Upper lobe of left lung (tissue), 6 donors: ENCODE measurements at regions not wholly inside any gene's neighbourhood (a gene's known extent, or its start where the extent isn't known, plus 50 kb on each side); places are given as distances from the start of the nearest gene placed in this dataset.

Experiments used
- ATAC-seq, 2 donors: fragments of 200-7000 bp; cut with Tn5 transposase; one replicate each; pipeline ENCODE4 v1.9.1; 2022; ENCODE audit warnings: mild to moderate bottlenecking in 2 of 2, moderate library complexity in 2 of 2; ENCODE audit not compliant: low FRiP score in 2 of 2
- DNase-seq, 2 donors: peaks; one replicate each; pipeline ENCODE4 v3.0.0-alpha.2; 2019 to 2020
- H3K27ac ChIP-seq, 4 donors: fragments of 200-600 bp; sonication (generic); one replicate each; pipeline ENCODE4 v1.5.1; 2016 to 2019
- H3K27me3 ChIP-seq, 4 donors: fragments of 200-600 bp; sonication (generic); one replicate each; pipeline ENCODE4 v1.5.1; 2017 to 2019
- H3K36me3 ChIP-seq, 4 donors: fragments of 200-600 bp; sonication (generic); one replicate each; pipeline ENCODE4 v1.5.1; 2016 to 2019
- H3K4me1 ChIP-seq, 4 donors: fragments of 200-600 bp; sonication (generic); one replicate each; pipeline ENCODE4 v1.5.1; 2018 to 2019
- H3K4me3 ChIP-seq, 4 donors: fragments of 200-600 bp; sonication (generic); one replicate each; pipeline ENCODE4 v1.5.1; 2017 to 2019; ENCODE audit warnings: mild to moderate bottlenecking in 2 of 4, moderate library complexity in 1 of 4
- H3K9me3 ChIP-seq, 4 donors: fragments of 200-600 bp; sonication (generic); one replicate each; pipeline ENCODE4 v1.5.1; 2018 to 2019
- CTCF ChIP-seq, 6 experiments: fragments of 450-650 bp in 4 of 6; fragments of 200-600 bp in 2 of 6; sonication (generic) in 2 of 6; IDR thresholded peaks; one replicate each; pipeline ENCODE4 v1.5.1; 2016 to 2019; ENCODE audit warnings: antibody characterized with exemption in 6 of 6
- EP300 ChIP-seq, 4 donors: sonication (generic); formaldehyde crosslinking; IDR thresholded peaks; one replicate each; pipeline ENCODE4 v1.5.1; 2017; ENCODE audit warnings: antibody characterized with exemption in 4 of 4, control low read depth in 2 of 4
- POLR2A ChIP-seq, 4 donors: fragments of 450-650 bp; IDR thresholded peaks; one replicate each; pipeline ENCODE4 v1.5.1; 2016 to 2017; ENCODE audit warnings: antibody characterized with exemption in 4 of 4, mild to moderate bottlenecking in 2 of 4
- POLR2AphosphoS5 ChIP-seq, 2 donors: sonication (generic); formaldehyde crosslinking; IDR thresholded peaks; one replicate each; pipeline ENCODE4 v1.5.1; 2017; ENCODE audit warnings: antibody characterized with exemption in 2 of 2
- WGBS, 2 donors: methylation state at CpG; one replicate each; pipeline ENCODE4 v1.1.5; 2017 to 2018; 5-methylcytosine and 5-hydroxymethylcytosine counted together
- donor health status: DM: no; HTN: no; CAD: no; lungs with moderate emphysema.
- donor health status: DM: no; HTN: yes; CAD: no; lungs with severe emphysema.

DNA sequence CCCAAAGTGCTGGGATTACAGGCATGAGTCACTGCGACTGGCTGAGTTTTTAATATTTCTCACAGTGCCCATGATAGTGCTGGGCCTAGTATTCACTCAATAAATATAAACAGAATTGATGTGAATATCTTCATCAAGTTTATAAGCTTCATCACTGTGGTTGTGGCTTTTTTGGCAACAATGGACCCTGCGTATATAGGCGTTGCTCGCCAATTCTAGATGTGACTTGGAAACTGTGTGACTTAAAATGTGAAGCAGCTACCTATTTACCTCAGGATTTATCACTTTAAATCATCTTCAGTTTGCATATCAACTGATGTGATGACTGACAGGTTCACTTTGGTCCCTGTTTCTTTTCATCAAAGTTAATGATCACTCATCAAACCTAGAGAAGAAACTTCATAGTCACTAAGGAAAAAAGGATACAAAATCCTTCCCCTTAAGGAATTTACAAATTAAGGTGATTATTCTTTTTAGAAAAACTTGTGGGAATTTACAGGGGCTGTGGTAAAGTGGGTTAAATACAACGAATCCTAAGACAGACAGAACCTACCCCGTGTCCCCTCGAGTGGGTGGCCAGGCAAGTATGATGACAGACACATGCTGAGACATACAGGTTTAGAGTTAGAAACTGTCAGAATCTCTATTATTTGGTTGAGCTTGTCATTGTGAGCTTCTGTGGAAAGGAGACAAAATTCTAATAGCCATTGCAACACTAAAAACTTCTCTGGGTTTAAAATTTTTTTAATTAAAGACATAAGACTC is 101.3 kb downstream of the AKAP11 start:
- Histone ChIP-seq H3K27me3 (no peaks in the 10 kb centered on the region), H3K4me1 (no peaks in the 10 kb centered on the region), H3K27ac (no peak overlapping the region), H3K36me3 (no peaks in the 10 kb centered on the region), H3K9me3 (no peaks in the 10 kb centered on the region), H3K4me3 (no peak overlapping the region)
- TF ChIP-seq CTCF (IDR thresholded peaks at IDR 0.05) (no peak), POLR2AphosphoS5 (IDR thresholded peaks at IDR 0.05) (no peak), POLR2A (IDR thresholded peaks at IDR 0.05) (no peak), EP300 (IDR thresholded peaks at IDR 0.05) (no peak)
- WGBS, 2 donors, result 85 to 88% methylated on average over 7 of the region's 7 CpGs
- DNase-seq, result no peak
- no peak for ATAC-seq

GRCh38 chr13:42375663-42376062 is 103.7 kb downstream of the AKAP11 start:
- DNase-seq (no peak), ATAC-seq (no peak)
- Histone ChIP-seq H3K36me3 (no peaks in the 10 kb centered on the region), H3K9me3 (no peaks in the 10 kb centered on the region), H3K4me3 (no peak overlapping the region), H3K27ac (no peak overlapping the region), H3K27me3 (no peaks in the 10 kb centered on the region), H3K4me1 (no peaks in the 10 kb centered on the region)
- no peak for TF ChIP-seq EP300 (IDR thresholded peaks at IDR 0.05)
- no peak for TF ChIP-seq POLR2A (IDR thresholded peaks at IDR 0.05)
- TF ChIP-seq CTCF (IDR thresholded peaks at IDR 0.05), result no peak
- no peak for TF ChIP-seq POLR2AphosphoS5 (IDR thresholded peaks at IDR 0.05)

DNA sequence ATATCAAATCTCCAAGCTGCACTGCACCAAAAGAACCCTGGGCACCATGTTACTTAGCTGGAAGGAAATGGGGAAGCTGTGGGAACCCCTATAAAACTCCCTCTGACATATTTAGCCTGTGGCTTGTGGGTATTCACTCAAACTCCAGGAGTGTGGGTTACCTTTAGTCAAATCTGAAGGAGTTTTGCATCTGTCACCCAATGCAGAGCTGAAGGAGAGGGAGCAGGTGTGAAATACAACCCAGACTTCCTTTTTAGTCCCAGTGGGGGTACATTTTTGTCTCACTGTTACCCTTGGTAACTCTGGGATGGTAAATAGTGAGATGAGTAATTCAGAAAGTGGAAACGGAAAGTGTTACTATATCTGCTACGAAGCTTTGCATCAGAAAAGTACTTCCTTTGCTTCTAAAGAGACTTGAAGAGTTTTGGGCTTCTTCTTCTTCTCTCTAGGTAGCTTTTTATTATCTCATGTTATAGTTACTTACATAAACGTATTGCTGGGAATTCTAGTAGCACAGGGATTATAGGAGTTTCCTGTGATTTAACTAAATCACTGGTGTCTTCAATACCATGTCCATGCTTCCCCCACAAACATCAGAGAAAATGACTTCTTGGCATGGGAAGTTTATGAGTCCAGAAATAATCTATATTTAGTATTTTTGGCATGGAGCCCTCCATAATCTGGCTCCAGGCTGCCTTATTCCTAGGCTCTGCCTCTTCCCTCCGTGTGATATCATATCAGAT is 105.9 kb downstream of the AKAP11 start:
- ATAC-seq, result no peak
- WGBS, 2 donors, result 42 to 44% methylated on average over 4 of the region's 4 CpGs
- TF ChIP-seq POLR2A (IDR thresholded peaks at IDR 0.05) (no peak), POLR2AphosphoS5 (IDR thresholded peaks at IDR 0.05) (no peak), CTCF (IDR thresholded peaks at IDR 0.05) (no peak), EP300 (IDR thresholded peaks at IDR 0.05) (no peak)

DNA sequence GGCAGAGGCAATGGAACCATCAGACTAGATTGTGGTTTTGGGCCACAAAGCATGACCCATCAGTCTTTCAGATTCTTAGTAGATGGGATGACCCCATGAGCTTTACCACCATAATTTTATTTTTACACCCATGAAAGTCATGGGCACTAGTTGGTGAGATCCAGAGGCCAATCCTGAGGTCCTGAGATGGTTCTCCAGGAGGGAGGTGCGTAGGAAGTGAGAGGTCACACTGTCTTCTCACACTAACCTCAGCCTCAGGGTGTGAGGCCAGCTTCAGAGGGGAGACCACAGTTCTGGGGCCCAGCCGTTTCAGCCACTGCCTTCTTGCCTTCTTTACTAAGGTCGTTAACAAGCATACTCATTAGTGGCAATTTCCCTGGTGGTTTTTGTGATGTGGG is 106.4 kb downstream of the AKAP11 start:
- no peak overlapping the region for H3K27ac ChIP-seq
- WGBS, 2 donors, result 71 to 75% methylated on average over 1 to 3 of the region's 3 CpGs
- no peak for ATAC-seq
- no peaks in the 10 kb centered on the region for H3K9me3 ChIP-seq
- TF ChIP-seq EP300 (IDR thresholded peaks at IDR 0.05) (no peak), POLR2AphosphoS5 (IDR thresholded peaks at IDR 0.05) (no peak), POLR2A (IDR thresholded peaks at IDR 0.05) (no peak), CTCF (IDR thresholded peaks at IDR 0.05) (no peak)
- H3K4me3 ChIP-seq, result no peak overlapping the region
- no peaks in the 10 kb centered on the region for H3K36me3 ChIP-seq
- no peaks in the 10 kb centered on the region for H3K4me1 ChIP-seq
- H3K27me3 ChIP-seq, result no peaks in the 10 kb centered on the region
- no peak for DNase-seq

More for the DNA sequence above, 105.9 kb downstream of the AKAP11 start:
- no peaks in the 10 kb centered on the region for H3K36me3 ChIP-seq
- H3K9me3 ChIP-seq, result no peaks in the 10 kb centered on the region
- H3K27ac ChIP-seq, result no peak overlapping the region
- no peak overlapping the region for H3K4me3 ChIP-seq
- no peaks in the 10 kb centered on the region for H3K4me1 ChIP-seq
- no peaks in the 10 kb centered on the region for H3K27me3 ChIP-seq
- no peak for DNase-seq
